NCI-H446 treated with DMSO at 0.1 percent for 48 hours (cell line): ENCODE measurements at regions not wholly inside any gene's neighbourhood (a gene's known extent, or its start where the extent isn't known, plus 50 kb on each side); places are given as distances from the start of the nearest gene placed in this dataset.

ENCODE experiments used
- DNase-seq: peaks from one replicate; lab custom pipeline; 2025; lab: John Stamatoyannopoulos, UW

- DNase-seq: no peak
These were observed 95.4 kb downstream of the RMI2 start for GRCh38 chr16:11440657-11441012.

- no peak for DNase-seq
These were observed 100.2 kb downstream of the RMI2 start for GRCh38 chr16:11445486-11445885.

GRCh38 chr16:11446566-11447119 is 101.4 kb downstream of the RMI2 start:
- DNase-seq: no peak

GRCh38 chr16:11447272-11447671 is 102.0 kb downstream of the RMI2 start:
- no peak for DNase-seq

- no peak for DNase-seq
These were observed 102.6 kb downstream of the RMI2 start for GRCh38 chr16:11447836-11448235.

GRCh38 chr16:11448796-11449416 is 103.6 kb downstream of the RMI2 start:
- DNase-seq: no peak

GRCh38 chr16:11449716-11450115 is 104.5 kb downstream of the RMI2 start:
- no peak for DNase-seq

- no peak for DNase-seq
These were observed 104.9 kb downstream of the RMI2 start for GRCh38 chr16:11450136-11450535.

- DNase-seq: no peak
These were observed 107.0 kb downstream of the RMI2 start for GRCh38 chr16:11452298-11452697.

- DNase-seq: no peak
These were observed 107.6 kb downstream of the RMI2 start for GRCh38 chr16:11452746-11453389.

GRCh38 chr16:11456741-11457140 is 111.5 kb downstream of the RMI2 start:
- no peak for DNase-seq

- DNase-seq: no peak
These were observed 114.5 kb downstream of the RMI2 start for GRCh38 chr16:11459722-11460121.

- DNase-seq: no peak
These were observed 115.7 kb downstream of the RMI2 start for GRCh38 chr16:11460820-11461594.

- no peak for DNase-seq
These were observed 116.3 kb downstream of the RMI2 start for GRCh38 chr16:11461595-11461990.

GRCh38 chr16:11462036-11462435 is 116.8 kb downstream of the RMI2 start:
- DNase-seq: no peak

GRCh38 chr16:11462861-11463260 is 117.6 kb downstream of the RMI2 start:
- DNase-seq: no peak

GRCh38 chr16:11464241-11464640 is 119.0 kb downstream of the RMI2 start:
- DNase-seq: no peak

- DNase-seq: no peak
These were observed 120.4 kb downstream of the RMI2 start for GRCh38 chr16:11465675-11466074.

GRCh38 chr16:11470676-11471415 is 115.9 kb downstream of the LITAF start:
- no peak for DNase-seq

GRCh38 chr16:11471548-11471947 is 115.2 kb downstream of the LITAF start:
- no peak for DNase-seq

GRCh38 chr16:11472410-11472809 is 114.3 kb downstream of the LITAF start:
- no peak for DNase-seq

- DNase-seq: no peak
These were observed 113.9 kb downstream of the LITAF start for GRCh38 chr16:11472851-11473250.
